ENCODE measurements at regions not wholly inside any gene's neighbourhood (a gene's known extent, or its start where the extent isn't known, plus 50 kb on each side); places are given as distances from the start of the nearest gene placed in this dataset.

DNA sequence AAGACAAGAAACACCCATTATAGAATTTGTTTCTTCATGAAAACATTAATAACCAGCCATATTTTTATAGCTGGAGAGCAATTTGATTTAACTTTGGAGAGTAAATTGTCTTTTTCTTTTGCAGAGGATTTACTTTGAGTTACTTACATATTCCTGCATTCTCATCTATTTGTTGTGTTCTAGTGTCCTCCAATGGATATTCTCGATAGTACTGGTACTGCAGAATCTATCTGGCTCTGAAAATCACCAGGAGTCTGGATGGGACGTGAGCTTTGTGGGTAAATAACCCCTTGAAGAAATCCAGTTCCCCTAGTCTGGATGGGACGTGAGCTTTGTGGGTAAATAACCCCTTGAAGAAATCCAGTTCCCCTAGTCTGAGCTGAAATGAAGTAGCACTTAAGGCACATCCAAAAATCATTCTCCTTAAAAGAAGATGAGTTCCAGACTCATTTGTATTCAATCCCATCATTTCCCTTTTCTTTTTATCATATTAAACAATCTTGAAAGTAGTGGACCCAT, 294.1 kb upstream of the UBE2E2 start:
- H3K27ac ChIP-seq = no peak overlapping the region
- TF ChIP-seq CTCF (conservative IDR thresholded peaks at IDR 0.05) = peak; percentile 66

GRCh38 chr3:22916933-22917332, 286.2 kb upstream of the UBE2E2 start:
- H3K27ac ChIP-seq = no peak overlapping the region
- TF ChIP-seq CTCF (conservative IDR thresholded peaks at IDR 0.05) = no peak

- no peak overlapping the region for H3K27ac ChIP-seq
- no peak for TF ChIP-seq CTCF (conservative IDR thresholded peaks at IDR 0.05)
Measured at GRCh38 chr3:22920006-22920405, 283.1 kb upstream of the UBE2E2 start.

GRCh38 chr3:22922317-22922716, 280.8 kb upstream of the UBE2E2 start:
- no peak overlapping the region for H3K27ac ChIP-seq
- peak; percentile 79 for TF ChIP-seq CTCF (conservative IDR thresholded peaks at IDR 0.05)

GRCh38 chr3:22923711-22924110, 279.4 kb upstream of the UBE2E2 start:
- no peak for TF ChIP-seq CTCF (conservative IDR thresholded peaks at IDR 0.05)
- H3K27ac ChIP-seq = no peak overlapping the region

DNA sequence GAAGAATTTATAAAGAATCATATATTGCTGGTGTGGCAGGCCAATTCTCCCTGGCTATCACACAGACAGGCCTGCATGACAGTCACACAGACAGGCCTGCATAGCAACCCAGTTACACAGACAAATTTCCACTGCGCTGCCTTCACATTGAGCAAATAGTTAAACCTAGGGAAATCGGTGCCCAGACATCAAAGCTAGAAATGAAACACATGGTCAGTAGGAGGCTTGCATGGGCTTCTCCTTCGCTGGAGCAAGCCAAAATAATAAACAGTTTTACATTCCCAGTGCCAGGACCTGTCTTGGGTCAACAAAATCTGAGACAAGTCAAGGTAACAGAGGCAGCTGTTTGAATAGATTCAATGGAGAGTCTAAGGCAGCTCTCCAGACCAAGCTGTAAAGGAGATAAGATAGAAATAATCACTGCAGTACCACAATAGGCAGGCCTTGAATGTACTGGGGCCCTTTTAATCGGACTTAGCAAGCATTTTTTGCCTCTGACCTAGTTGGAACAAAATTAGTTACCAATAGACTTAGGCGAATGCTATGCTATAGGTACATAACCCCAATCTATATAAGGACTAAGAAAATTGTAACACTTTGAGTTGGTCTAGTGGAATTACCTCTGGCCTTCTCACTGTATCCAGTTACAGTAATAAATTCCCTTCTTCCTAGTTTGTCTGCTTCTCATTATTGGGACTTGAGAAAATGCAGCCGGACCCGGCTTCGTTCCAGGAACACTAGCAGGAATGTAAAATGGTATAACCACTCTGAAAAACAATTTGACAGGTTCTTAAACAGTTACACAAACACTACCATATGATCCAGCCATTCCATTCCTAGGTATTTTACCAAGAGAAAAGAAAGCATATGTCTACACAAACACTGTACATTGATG, 274.7 kb upstream of the UBE2E2 start:
- peak overlapping the region; percentile 25; the same call in 1 of the 2 replicates for H3K27ac ChIP-seq
- no peak for TF ChIP-seq CTCF (conservative IDR thresholded peaks at IDR 0.05)

- H3K27ac ChIP-seq = no peak overlapping the region
- no peak for TF ChIP-seq CTCF (conservative IDR thresholded peaks at IDR 0.05)
Measured at GRCh38 chr3:22933051-22933840, 269.9 kb upstream of the UBE2E2 start.
